ENCODE measurements at regions not wholly inside any gene's neighbourhood (a gene's known extent, or its start where the extent isn't known, plus 50 kb on each side); places are given as distances from the start of the nearest gene placed in this dataset.

DNA sequence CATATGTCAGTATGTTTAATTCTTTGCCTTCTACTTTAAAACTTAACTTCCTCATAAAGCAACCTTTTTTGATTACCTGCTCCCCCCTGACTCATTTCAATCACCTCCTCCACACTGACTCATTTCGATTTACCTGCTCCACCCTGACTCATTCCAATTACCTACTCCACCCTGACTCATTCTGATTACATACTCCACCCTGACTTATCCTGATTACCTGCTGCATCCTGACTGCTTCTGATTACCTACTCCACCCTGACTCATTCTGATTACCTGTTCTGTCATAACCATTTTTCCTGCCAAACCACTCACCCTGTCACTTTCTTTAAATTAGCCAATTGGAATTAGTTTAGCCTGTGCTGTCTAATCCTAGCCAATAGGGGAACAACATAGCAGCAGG lies 263.6 kb downstream of the DDX3Y start:
- no peak for DNase-seq

All from NCI-H526 treated with DMSO at 0.1 percent for 48 hours (cell line).